Left ventricle myocardium inferior (tissue), 1 donor: ENCODE measurements at regions not wholly inside any gene's neighbourhood (a gene's known extent, or its start where the extent isn't known, plus 50 kb on each side); places are given as distances from the start of the nearest gene placed in this dataset.

Experiments used
- DNase-seq: peaks from one replicate; pipeline ENCODE4 v3.0.0-alpha.2; 2020
- H3K27ac ChIP-seq: fragments of 200-600 bp; replicated peaks from 2 replicates; pipeline ENCODE4 v1.8.0; 2021
- H3K27me3 ChIP-seq: fragments of 200-600 bp; 2 replicates; pipeline ENCODE4 v1.8.0; 2021; ENCODE audit warnings: low read depth
- H3K36me3 ChIP-seq: fragments of 200-600 bp; 2 replicates; pipeline ENCODE4 v1.8.0; 2021
- H3K4me1 ChIP-seq: fragments of 200-600 bp; 2 replicates; pipeline ENCODE4 v1.8.0; 2021
- H3K4me3 ChIP-seq: fragments of 200-600 bp; 2 replicates; pipeline ENCODE4 v1.8.0; 2021; ENCODE audit warnings: mild to moderate bottlenecking, moderate library complexity
- H3K9me3 ChIP-seq: fragments of 200-600 bp; replicated peaks from 2 replicates; pipeline ENCODE4 v1.8.0; 2021
- intact Hi-C: fragments of 100-400 bp; cut with micrococcal nuclease; formaldehyde crosslinking; loops from one replicate; pipeline ENCODE4 v1.11.0; 2022
- TF ChIP-seq, protein P1 (sequence below): fragments of 200-600 bp; IDR thresholded peaks from 2 replicates; pipeline ENCODE4 v1.8.0; 2021; ENCODE audit warnings: antibody characterized with exemption, mild to moderate bottlenecking, borderline replicate concordance
- donor health status: DM: no; HTN: yes; CAD: no; lungs with severe emphysema.

DNA sequence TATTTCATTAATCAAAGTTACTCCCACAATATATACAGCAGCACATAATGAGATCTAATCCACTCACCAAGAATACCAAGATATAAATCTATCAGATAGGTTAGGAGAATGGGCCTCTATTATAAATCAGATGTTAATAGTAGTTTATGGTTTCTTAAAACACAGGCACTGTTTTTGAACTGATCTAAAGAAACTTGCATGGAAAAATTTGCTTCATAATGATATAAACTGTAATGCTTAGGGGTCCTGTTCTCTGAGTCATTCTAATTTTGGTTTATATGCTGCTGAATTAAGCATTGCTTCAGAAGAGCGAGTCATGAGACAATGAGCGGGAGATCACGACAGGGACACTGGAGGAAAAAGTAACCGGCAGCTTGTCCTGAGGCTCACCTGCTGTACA, 113.3 kb upstream of the OTUD4 start:
- intact Hi-C loops: no loop called here
- TF ChIP-seq, protein P1, sequence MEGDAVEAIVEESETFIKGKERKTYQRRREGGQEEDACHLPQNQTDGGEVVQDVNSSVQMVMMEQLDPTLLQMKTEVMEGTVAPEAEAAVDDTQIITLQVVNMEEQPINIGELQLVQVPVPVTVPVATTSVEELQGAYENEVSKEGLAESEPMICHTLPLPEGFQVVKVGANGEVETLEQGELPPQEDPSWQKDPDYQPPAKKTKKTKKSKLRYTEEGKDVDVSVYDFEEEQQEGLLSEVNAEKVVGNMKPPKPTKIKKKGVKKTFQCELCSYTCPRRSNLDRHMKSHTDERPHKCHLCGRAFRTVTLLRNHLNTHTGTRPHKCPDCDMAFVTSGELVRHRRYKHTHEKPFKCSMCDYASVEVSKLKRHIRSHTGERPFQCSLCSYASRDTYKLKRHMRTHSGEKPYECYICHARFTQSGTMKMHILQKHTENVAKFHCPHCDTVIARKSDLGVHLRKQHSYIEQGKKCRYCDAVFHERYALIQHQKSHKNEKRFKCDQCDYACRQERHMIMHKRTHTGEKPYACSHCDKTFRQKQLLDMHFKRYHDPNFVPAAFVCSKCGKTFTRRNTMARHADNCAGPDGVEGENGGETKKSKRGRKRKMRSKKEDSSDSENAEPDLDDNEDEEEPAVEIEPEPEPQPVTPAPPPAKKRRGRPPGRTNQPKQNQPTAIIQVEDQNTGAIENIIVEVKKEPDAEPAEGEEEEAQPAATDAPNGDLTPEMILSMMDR: no peak
- Histone ChIP-seq H3K4me3 (no peak overlapping the region), H3K27ac (no peak overlapping the region), H3K36me3 (no peaks in the 10 kb centered on the region), H3K4me1 (peaks cover 4% of the 10 kb centered on the region), H3K9me3 (no peaks in the 10 kb centered on the region), H3K27me3 (no peaks in the 10 kb centered on the region)
- DNase-seq: no peak

DNA sequence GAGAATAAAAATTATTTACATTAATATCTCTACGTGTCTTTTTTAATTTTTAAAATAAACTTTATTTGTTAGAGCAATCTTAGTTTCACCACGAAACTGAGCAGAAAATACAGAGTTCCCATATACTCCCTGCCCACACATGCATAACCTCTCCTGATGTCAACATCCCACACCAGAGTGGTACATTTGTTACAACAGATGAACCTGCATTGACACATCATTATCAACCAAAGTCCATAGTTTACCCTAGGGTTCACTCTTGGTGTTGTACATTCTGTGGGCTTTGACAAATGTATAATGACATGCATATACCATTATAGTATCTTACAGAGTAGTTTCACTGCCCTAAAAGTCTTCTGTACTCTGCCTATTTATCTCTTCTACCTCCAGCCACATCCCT, 110.6 kb upstream of the OTUD4 start:
- Histone ChIP-seq H3K4me1 (no peaks in the 10 kb centered on the region), H3K27me3 (no peaks in the 10 kb centered on the region), H3K9me3 (peaks cover 8% of the 10 kb centered on the region), H3K27ac (no peak overlapping the region), H3K36me3 (no peaks in the 10 kb centered on the region), H3K4me3 (no peak overlapping the region)
- intact Hi-C loops: no loop called here
- DNase-seq: no peak
- TF ChIP-seq, protein P1: no peak

DNA sequence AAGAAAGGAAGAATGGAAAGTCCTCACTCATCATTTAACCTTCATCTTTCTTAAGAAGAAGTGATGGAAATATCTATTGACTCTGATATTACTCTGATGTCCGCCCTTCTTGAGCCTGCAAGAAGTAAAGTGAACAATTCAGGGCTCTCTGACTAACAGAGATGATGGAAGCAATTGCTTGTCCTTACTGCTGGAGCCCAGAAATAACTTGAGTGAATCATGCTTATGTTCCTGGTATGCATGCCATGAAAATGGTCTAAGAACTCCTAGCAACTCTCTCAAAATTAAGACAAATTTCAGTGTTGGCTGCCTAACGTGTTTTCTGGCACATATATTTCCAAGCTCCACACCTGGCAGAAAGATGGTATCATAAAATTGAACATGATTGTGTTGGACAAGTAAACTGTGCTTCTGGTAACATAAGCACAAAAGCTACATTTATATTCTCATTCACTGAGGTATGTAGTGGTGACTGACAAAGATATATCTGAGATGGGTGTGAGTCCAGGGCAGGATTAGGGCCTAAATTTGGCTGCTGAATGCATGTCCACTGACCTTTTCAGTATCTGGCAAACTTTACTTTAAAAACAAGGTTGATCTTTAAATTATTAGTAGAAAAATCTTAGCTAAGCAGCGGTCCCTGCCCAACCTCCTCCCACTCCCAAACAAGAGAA, 109.2 kb upstream of the OTUD4 start:
- TF ChIP-seq, protein P1: no peak
- no peaks in the 10 kb centered on the region for H3K27me3 ChIP-seq
- no peak overlapping the region for H3K27ac ChIP-seq
- intact Hi-C loops: no loop called here
- no peak overlapping the region for H3K4me3 ChIP-seq
- peaks cover 8% of the 10 kb centered on the region for H3K9me3 ChIP-seq
- H3K4me1 ChIP-seq: no peaks in the 10 kb centered on the region
- no peaks in the 10 kb centered on the region for H3K36me3 ChIP-seq
- DNase-seq: no peak

DNA sequence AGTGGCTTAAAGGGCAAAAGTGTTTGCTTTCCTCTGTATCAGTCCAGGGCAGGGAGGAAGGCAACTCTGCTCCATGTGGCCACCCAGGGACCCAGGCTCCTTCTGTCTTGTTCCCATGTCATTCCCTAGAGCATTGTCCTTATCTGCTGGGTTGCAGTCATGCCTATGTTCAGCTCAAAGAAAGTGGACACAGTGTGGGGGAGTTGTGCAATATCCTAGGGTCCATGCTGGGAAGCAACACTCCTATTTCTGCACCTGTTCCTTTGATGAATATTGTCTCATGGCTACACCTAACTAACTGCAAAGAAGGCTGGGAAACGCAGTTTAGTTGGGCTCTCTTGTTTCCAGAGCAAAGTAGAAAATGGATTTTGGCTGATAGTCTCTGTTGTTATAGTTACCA, 107.0 kb upstream of the OTUD4 start:
- intact Hi-C loops: no loop called here
- H3K27me3 ChIP-seq: no peaks in the 10 kb centered on the region

DNA sequence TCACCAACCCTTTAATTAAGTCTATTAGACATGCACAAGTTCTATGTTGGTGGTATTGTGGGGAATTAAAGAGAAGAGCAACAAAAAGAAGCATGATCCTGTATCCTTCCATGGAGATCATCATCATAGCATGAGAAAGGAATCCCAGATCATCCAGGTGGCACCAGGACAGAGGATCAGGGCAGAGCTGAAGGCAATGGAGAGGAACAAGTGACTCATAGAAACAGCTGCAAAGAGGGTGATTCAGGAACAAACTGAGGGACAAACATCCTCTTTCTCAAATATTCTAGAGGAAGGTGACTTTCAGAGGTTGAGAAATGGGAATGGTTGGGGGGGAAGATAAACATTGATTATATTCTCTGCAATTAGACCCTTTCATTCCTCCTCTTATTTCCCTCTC, 105.5 kb upstream of the OTUD4 start:
- no peak overlapping the region for H3K4me3 ChIP-seq

More for the DNA sequence above, 107.0 kb upstream of the OTUD4 start:
- Histone ChIP-seq H3K4me1 (peaks cover 2% of the 10 kb centered on the region), H3K9me3 (peaks cover 8% of the 10 kb centered on the region), H3K36me3 (no peaks in the 10 kb centered on the region), H3K4me3 (no peak overlapping the region), H3K27ac (no peak overlapping the region)
- TF ChIP-seq, protein P1: no peak
- DNase-seq: no peak

More for the DNA sequence above, 105.5 kb upstream of the OTUD4 start:
- no peak overlapping the region for H3K27ac ChIP-seq
- intact Hi-C loops: no loop called here
- no peaks in the 10 kb centered on the region for H3K27me3 ChIP-seq
- H3K9me3 ChIP-seq: peaks cover 8% of the 10 kb centered on the region
- TF ChIP-seq, protein P1: no peak
- H3K36me3 ChIP-seq: no peaks in the 10 kb centered on the region
- peaks cover 15% of the 10 kb centered on the region for H3K4me1 ChIP-seq
- DNase-seq: no peak
